PFSK-1 (cell line): ENCODE measurements at regions not wholly inside any gene's neighbourhood (a gene's known extent, or its start where the extent isn't known, plus 50 kb on each side); places are given as distances from the start of the nearest gene placed in this dataset.

Source experiments
- FOXP2 ChIP-seq: optimal IDR thresholded peaks from 2 replicates; pipeline ENCODE3; 2011; ENCODE audit warnings: borderline replicate concordance, control low read depth, inconsistent platforms; ENCODE audit not compliant: insufficient read depth; ENCODE audit errors: extremely low read length, extremely low read depth
- POLR2AphosphoS5 ChIP-seq: IDR thresholded peaks from 2 replicates; pipeline ENCODE4 v1.6.1; 2012; ENCODE audit warnings: low read depth, mild to moderate bottlenecking, control low read depth, low read length, moderate library complexity
- REST ChIP-seq, 2 experiments: IDR thresholded peaks; 2 replicates each; pipeline versions ENCODE4 v1.6.1 to v1.8.0; 2011 to 2012; ENCODE audit warnings: low read depth in 2 of 2, low read length in 2 of 2, control low read depth in 1 of 2, inconsistent platforms in 1 of 2, mild to moderate bottlenecking in 1 of 2, moderate library complexity in 1 of 2; ENCODE audit not compliant: insufficient read depth in 1 of 2
- SIN3A ChIP-seq: IDR thresholded peaks from 2 replicates; pipeline ENCODE4 v1.6.1; 2012; ENCODE audit warnings: mild to moderate bottlenecking, low read length, moderate library complexity, borderline replicate concordance; ENCODE audit not compliant: insufficient read depth
- TAF1 ChIP-seq: IDR thresholded peaks from 2 replicates; pipeline ENCODE4 v1.6.1; 2012; ENCODE audit warnings: low read length, control low read depth, borderline replicate concordance; ENCODE audit not compliant: insufficient read depth

- TF ChIP-seq TAF1: no peak
- no peak for TF ChIP-seq REST (IDR thresholded peaks at IDR 0.05; ENCODE audit: insufficient read depth in 1 of 2, low read depth in 2 of 2, low read length in 2 of 2)
- TF ChIP-seq FOXP2: no peak
- no peak for TF ChIP-seq SIN3A
- TF ChIP-seq POLR2AphosphoS5: no peak
Observed at GRCh38 chr3:13178107-13178506, 104.9 kb upstream of the IQSEC1 start.

GRCh38 chr3:13177641-13178040 is 104.4 kb upstream of the IQSEC1 start:
- TF ChIP-seq REST (IDR thresholded peaks at IDR 0.05; ENCODE audit: insufficient read depth in 1 of 2, low read depth in 2 of 2, low read length in 2 of 2) (no peak), TAF1 (no peak), POLR2AphosphoS5 (no peak), SIN3A (no peak), FOXP2 (no peak)

GRCh38 chr3:13177236-13177635 is 104.0 kb upstream of the IQSEC1 start:
- TF ChIP-seq POLR2AphosphoS5 (no peak), SIN3A (no peak), TAF1 (no peak), FOXP2 (no peak), REST (IDR thresholded peaks at IDR 0.05; ENCODE audit: insufficient read depth in 1 of 2, low read depth in 2 of 2, low read length in 2 of 2) (no peak)

GRCh38 chr3:13176445-13176844 is 103.2 kb upstream of the IQSEC1 start:
- no peak for TF ChIP-seq FOXP2
- no peak for TF ChIP-seq REST (IDR thresholded peaks at IDR 0.05; ENCODE audit: insufficient read depth in 1 of 2, low read depth in 2 of 2, low read length in 2 of 2)
- no peak for TF ChIP-seq POLR2AphosphoS5
- TF ChIP-seq SIN3A: no peak
- TF ChIP-seq TAF1: no peak

- TF ChIP-seq TAF1 (no peak), POLR2AphosphoS5 (no peak), REST (IDR thresholded peaks at IDR 0.05; ENCODE audit: insufficient read depth in 1 of 2, low read depth in 2 of 2, low read length in 2 of 2) (no peak), SIN3A (no peak), FOXP2 (no peak)
Observed at GRCh38 chr3:13174803-13175135, 101.5 kb upstream of the IQSEC1 start.
